ENCODE measurements at regions not wholly inside any gene's neighbourhood (a gene's known extent, or its start where the extent isn't known, plus 50 kb on each side); places are given as distances from the start of the nearest gene placed in this dataset.
"Not testable (repeated sequence)": the region's sequence is repeated elsewhere in the genome, so short reads cannot be mapped to it uniquely, and the experiment has no call there.

DNA sequence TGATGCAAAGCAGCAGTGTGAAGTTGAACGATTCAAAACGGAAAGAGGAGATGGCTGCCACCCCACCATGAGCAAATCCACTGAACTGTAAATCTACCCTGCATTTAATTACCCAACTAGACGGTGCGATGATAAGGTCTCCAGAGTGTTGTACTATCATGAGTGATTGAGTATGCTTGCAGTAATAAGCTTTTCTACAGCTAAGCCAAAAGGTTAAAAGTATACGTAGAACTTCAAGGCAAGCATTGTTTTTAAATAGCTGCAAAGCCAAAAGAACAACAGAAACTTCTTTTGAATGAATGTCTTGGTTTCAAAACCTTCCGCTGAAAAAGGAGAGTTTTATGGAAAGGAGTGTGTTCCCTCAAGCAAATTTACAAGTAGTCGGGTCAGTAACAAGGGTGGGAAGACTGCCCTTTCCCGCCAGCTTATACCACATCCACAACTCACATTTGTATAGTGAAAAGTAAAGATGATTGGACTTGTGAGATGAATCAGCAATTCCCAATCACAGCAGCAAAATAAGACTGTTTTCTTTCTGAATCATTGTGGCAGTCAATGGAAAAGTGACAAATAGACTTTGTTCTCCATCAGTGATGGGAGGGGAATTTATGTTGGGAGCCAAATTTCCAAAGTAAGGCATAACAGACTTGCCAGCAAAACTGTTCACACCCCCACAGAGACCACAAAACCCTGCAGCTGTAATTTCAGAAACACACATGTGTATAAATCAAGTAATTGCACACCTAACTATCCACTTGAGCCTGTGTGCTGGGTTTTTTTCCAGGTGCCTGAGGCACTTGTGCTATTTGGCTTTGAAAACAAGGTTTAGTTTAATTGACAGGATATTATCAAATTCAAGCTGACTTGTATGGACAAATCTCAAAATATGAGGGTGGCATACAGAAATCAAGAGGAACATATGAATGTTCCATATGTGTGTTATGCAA lies 407.7 kb upstream of the GRAMD2B start:
- no peak for DNase-seq (ENCODE audit: low read depth)

DNA sequence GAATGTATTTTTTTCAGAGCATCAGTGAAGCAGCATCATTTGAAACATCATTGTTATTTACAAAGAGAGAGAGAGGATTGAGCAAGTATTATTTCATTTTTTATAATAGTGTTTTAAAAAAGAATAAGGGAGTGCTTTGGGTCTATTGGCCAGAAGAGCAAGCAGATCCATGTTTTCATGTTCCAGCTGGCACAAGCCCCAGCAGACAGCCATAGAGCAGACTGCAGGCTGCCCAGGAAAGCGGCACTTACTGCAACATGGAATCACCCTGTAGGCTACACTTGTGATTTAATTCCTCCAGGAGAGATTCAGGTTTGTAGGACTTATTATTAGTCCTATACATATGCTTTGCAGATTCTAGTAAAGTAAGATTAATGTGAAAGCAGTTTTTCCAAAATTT lies 407.0 kb upstream of the GRAMD2B start:
- DNase-seq (ENCODE audit: low read depth) = no peak

DNA sequence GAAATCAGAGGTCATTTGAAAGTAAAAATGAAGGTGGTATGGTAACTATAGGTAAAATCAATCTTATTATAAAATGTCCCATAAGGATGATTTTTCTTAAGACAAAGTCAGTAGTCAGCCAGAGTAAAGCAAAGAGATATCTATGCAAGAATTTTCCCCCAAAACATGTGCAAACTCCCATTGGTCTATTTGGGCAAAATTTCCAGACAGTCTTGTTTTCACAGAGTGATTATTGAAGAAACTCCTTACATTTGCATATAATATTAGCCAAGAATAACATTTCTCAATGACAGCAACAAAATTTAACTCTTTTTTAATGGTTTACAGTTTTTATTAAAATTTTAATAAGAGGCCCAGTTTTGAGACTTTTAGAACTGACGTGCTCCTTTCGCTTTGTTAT lies 406.1 kb upstream of the GRAMD2B start:
- no peak for DNase-seq (ENCODE audit: low read depth)

DNA sequence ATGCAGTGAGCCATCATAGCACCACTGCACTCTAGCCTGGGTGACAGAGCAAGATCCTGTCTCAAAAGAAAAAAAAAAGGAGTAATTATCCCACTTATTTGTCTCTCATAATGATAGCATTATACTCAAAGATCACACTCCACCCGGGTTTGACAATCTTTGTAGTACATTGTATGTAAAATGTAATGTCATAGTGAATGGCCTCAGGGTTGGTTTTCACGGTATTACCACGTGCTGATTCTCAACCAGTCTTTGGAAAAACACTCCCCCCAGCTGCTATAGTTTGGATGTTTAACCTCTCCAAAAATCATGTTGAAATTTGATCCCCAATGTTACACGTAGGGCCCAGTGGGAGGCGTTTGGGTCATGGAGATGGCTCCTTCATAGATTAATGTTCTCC lies 402.4 kb upstream of the GRAMD2B start:
- no peak for DNase-seq (ENCODE audit: low read depth)

DNA sequence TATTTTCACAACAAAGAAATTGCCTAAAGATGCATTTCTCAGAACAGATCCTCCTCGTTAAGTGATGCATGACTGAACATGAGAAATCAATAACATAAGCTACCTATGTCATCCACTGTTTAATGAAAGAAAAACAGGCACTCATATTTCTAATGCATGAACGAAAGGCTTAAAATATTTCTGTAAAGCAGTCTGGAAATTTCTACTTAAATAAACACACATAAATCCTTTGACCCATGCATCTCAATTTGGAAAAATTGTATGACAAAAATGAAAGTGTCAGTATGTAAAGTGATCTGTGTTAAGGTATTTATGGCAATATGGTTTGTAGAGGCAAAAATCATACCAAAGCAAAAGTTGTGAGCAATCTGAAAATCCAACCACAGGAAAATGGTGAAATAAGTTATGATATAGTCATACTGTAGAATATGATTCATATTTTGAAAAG lies 399.2 kb upstream of the GRAMD2B start:
- no peak for DNase-seq (ENCODE audit: low read depth)

DNA sequence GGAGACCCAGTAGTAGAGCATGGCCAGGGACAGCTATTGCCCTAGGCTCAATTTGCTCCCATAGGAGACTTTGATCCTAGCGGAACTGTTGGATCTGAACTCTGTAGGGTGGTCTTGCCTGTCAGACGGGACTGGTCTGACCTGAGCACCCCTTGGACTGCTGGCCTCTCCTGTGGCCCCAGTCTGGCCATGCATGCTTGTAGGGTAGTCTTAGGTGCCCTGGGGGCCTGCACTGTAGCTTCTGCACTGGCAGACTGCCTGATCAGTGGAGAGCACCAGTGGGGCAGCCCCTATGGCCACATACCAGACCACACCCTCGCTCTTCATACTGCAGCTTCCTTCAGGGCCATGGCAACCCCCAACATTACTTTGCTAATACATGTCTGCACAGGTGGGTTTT lies 396.1 kb upstream of the GRAMD2B start:
- no peak for DNase-seq (ENCODE audit: low read depth)

DNA sequence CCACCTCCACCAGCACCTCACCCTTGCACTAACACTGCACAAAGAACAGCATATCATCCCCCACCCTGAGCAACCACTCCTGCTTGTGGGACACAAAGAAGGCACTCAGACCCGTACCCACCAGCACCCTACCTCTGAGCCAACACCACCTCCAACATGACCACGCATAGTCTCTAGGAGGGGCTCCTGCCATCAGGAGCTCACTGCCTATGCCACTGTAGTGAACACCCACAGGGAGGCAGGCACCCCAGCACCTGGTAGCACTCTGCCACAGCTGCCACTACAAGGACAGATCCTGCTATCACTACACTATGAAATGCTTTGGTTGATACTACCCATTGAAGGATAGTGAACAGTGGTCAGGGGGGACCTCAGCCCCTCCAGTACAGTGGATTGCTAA lies 395.6 kb upstream of the GRAMD2B start:
- no peak for DNase-seq (ENCODE audit: low read depth)

DNA sequence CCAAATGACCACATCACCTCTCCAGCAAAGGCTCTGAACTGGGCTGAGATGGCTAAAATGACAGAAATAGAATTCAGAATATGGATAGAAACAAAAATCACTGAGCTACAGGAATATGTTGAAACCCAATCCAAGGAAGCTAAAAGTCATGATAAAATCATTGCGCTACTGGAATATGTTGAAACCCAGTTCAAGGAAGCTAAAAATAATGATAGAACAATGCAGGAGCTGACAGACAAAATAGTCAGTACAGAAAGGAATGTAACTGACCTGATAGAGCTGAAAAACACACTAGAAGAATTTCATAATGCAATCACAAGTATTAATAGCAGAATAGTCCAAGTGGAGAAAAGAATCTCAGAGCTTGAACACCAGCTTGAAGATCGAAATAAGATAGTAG lies 394.9 kb upstream of the GRAMD2B start:
- no peak for DNase-seq (ENCODE audit: low read depth)

DNA sequence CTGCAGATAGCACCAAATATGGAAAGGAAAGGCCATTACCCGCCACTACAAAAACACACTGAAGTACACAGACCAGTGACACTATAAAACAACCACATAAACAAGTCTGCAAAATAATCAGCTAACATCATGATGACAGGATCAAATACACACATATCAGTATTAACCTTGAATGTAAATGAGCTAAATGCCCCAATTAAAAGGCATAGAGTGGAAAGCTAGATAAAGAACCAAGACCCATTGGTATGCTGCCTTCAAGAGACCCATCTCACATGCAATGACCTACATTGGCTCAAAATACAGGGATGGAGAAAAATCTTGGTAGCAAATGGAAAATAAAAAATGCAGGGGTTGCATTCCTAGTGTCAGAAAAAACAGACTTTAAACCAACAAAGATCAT lies 393.9 kb upstream of the GRAMD2B start:
- not testable (repeated sequence) for DNase-seq (ENCODE audit: low read depth)

DNA sequence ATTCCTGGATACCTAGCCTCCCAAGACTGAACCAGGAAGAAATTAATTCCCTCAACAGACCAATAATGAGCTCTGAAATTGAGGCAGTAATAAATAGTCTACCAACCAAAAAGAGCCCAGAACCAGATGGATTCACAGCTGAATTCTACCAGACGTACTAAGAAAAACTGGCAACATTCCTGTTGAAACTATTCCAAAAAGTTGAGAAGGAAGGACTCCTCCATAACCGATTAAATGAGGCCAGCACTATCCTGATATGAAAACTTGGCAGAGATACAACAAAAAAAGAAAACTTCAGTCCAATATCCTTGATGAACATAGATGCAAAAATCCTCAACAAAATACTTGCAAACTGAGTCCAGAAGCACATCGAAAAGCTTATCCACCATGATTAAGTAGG lies 392.5 kb upstream of the GRAMD2B start:
- DNase-seq (ENCODE audit: low read depth) = no peak

DNA sequence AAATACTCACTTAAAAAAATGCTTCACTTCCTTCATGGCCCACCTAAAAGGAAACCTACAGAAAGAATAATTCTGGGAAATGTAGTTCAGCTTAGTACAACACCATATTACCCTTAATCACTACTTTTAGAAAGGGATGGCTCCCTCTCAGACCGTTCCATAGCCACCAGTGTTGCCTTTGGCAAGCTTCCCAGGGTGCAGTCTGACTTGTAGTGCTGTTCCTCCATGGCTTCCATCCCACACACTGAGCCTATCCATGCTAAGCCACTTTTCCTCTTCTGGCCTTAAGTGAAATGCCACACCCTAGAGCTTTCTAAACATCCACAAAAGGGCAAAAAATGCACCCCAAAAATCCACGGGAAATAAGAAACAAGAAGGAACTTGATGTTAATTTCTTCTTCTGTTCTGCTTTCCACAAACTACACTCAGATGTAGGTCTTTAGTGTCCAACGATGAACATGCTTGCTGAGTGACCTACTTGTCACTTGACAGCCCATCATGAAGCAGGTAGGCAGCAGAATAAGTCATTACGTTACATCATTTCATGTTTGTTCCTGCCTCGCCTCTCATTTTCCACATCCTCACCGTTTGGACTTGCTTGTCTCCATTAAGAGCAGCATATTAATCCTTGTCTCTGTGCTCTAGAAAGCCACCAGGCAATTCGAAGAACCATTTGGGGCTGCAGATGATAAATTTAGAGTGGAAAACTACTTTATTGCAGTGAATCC lies 391.1 kb upstream of the GRAMD2B start:
- DNase-seq (ENCODE audit: low read depth) = no peak

DNA sequence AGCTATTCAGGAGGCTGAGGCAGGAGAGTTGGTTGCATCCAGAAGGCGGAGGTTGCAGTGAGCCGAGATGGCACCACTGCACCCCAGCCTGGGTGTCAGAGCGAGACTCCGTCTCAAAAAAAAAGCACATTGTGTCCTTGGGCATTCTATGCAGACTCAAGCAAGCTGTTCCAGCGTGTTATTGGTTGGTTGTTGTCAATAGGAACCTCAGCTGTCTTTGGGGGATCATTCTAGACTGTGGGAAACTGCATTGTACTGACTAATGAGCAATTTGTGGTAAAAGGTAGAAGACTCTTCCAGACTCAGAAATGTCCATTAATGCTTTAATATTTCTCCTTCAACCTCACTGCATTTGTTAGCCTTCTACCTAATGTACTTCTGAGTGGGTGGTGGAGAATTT lies 379.5 kb upstream of the GRAMD2B start:
- DNase-seq (ENCODE audit: low read depth) = no peak

DNA sequence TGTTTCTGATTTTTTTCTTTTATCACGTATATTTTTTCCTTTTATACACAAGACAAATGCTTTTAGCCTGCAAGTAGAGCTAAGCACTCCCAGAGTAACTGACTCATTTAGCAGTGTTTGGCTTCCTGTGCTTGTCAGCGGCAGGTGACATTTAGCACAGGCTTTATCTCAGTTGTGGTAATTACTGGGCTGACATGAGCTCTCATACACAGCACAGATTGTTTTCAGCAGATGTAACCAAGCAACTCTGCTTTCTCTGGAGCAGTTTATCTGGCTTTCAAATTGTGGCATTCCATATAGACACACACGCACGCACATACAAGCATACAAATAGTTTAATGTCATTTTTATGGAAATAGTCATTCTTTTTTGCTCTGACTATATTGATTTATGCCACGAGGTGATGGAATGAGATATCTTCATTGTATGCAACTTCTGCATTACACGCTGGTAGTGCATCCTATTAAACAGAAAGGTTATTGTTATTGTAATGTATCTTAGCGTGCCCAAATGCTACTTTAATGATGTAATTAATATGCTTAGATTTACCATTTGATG lies 379.0 kb upstream of the GRAMD2B start:
- no peak for DNase-seq (ENCODE audit: low read depth)

DNA sequence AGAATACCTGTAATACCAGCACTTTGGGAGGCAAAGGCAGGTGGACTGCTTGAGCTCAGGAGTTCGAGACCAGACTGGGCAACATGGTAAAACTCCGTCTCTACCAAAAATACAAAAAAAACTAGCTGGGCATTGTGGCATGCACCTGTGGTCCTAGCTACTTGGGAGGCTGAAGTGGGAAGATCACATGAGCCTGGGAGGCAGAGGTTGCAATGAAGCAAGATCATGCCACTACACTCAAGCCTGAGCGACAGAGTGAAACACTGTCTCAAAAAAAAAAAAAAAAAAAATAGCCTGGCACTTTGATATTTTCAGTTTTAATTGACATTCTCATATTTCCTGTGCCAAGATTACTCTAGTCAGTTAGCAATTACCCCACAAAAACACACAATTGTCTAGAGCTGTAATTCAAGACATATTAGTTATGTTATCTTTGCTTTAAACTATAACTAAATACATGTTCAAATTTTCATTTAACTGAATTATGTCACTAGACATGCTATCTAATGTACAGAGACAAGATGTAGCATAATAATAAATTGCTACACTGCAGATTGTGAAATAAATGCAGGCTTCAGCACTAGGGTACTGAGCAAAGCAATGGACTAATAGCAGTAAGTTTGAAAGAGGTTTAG lies 378.2 kb upstream of the GRAMD2B start:
- no peak for DNase-seq (ENCODE audit: low read depth)

DNA sequence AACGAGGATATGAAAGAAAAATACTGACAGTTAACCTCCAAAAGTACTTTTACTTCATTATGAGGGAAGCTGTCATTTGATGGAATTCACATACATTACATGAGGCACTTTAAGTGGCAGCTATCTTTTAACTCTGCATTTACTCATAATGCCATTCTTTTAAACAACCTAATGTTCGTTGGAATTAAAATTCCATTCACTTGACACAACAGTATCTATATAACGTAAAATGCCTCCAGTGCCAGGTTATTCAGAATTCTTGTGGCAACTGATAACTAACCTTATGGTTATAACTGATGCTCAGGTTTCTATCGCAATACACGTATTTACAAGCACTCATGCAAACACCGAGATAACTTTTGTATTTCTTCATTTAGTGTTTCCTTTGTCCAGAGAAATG lies 376.9 kb upstream of the GRAMD2B start:
- DNase-seq (ENCODE audit: low read depth) = no peak

DNA sequence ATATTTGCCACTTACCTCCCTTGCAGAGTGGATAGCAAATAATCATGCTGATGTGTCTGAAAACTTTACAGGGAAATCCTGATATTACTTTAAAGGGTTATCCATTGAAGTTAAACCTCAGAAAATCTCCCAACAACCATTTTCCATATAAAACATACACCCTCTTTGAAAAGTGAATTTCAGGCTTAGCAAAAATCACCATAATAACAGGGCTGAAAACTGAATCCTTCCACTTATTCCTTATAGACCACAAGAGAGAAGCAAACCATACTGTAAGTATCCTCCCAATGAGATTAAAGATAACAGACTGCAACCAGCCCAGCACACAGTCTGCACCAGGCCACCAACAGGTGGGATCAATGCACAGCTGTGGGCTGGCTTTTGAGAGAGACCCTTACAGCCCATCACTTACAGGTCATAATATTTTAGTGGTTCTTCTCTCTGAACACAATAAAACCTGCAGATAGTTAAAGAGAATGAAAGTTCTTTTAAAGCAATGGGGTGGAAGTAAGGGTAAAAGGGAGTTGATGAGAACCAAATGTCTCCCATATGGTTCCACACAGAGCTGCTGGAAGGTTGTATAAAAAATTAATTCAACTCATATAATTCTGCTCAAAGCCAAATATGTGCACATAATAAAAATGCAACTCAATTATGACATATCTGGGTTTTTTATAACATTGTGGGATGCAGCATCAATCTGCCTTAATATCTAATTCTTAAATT lies 376.2 kb upstream of the GRAMD2B start:
- DNase-seq (ENCODE audit: low read depth) = no peak

DNA sequence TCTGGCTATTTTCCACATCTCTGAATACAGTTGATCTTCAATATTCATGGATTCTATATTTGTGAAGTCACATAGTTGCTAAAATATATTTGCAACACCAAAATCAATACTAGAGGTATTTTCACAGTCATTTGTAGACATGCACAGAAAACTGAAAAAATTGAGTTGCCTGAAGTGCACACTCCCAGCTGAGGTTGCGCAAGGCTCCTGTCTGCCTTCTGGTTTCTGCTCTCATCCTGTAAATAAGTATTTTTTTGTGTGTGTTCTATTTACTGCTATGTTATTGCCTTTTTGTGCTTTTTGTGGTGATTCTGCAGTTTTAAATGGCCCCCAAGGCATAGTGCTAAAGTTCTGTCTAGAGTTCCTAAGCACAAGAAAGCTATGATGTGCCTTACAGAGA lies 371.1 kb upstream of the GRAMD2B start:
- DNase-seq (ENCODE audit: low read depth) = no peak

DNA sequence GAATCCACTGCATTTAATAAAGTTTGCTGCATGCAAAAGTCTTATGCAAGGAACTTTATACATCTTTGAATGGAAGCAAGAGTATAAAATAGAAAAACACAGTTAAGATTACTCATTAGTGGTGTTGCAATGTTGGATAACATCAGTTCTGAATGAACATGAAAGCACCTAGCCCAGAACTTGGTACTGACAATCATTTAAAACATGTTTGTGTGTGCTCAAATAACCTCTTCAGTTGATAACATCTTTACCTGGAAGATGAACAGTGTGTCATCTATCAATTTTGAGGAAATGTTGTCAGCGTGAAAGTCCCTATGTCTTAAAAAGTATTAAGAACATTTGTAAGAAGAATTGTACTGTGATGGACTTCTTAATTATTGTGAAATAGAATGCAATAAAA lies 370.4 kb upstream of the GRAMD2B start:
- DNase-seq (ENCODE audit: low read depth) = no peak

DNA sequence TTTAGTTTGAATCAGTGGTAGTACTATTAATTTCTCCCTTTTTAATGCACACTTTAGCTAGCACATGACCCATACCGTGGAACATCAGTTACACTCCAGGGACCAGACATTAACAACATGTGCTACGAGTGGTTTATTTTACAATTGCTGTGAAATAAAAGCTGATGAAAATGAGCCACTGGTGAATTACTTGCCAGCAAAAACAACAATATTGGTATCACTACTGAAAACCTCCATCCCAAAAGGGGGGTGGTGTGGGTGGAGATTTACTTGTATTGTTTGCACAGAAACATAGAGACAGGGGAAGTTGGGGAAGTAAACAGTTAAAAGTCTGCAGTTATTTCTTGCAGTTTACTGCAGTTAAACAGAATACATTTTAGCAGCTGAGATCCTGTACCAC lies 369.6 kb upstream of the GRAMD2B start:
- no peak for DNase-seq (ENCODE audit: low read depth)

DNA sequence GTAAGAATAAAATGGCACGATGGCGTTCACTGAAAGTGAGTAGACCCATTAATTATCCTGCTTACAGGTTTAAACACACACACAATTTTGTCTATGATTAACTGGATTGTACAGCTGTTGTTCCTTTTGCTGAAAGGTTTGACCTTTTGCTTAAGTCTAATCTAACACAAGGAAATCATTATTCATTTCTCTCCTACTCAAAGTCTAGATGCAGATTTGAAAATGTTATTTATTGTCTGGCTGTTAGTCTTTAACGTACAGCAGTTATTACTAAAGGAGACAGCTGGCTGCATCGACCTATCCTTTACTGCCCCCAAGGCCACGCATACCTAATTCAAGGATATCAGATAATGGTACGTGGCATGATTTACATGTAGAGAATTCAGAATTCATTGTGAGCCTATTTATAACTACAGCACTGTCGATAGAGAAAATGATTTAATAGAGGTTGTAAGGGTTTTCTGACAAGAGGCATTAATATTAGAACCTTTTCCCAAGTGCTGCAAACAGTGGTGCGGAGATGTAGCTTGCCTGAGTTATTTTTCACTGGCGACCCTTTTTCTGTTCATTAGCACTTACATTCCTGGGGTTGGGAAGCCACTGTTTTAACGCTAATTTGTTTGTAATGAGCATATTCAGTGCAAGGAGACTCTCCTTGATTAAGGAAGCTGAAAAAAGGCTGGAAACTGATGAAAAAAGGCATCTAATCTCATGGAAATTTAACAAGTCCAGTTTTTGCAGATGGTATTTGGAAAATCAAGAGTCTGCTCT lies 368.4 kb upstream of the GRAMD2B start:
- no peak for DNase-seq (ENCODE audit: low read depth)

DNA sequence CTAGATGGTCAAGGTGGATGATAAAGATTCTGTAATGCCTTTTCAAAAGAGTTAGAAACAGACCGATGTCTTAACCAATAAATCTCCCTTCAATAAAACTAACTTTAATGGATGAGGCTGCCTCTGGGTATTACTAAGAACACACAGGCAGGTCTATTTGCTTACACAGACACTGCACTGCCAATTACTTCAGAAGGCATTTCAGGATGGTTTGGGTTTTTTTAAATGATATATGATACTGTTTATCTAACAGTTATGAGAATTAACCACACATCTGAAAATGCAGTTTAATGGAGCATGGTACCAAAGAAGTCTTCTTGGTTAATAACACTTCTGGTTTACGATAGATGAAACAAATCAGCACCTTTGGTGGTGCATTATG lies 367.9 kb upstream of the GRAMD2B start:
- no peak for DNase-seq (ENCODE audit: low read depth)
